ENCODE measurements at regions not wholly inside any gene's neighbourhood (a gene's known extent, or its start where the extent isn't known, plus 50 kb on each side); places are given as distances from the start of the nearest gene placed in this dataset.

DNA sequence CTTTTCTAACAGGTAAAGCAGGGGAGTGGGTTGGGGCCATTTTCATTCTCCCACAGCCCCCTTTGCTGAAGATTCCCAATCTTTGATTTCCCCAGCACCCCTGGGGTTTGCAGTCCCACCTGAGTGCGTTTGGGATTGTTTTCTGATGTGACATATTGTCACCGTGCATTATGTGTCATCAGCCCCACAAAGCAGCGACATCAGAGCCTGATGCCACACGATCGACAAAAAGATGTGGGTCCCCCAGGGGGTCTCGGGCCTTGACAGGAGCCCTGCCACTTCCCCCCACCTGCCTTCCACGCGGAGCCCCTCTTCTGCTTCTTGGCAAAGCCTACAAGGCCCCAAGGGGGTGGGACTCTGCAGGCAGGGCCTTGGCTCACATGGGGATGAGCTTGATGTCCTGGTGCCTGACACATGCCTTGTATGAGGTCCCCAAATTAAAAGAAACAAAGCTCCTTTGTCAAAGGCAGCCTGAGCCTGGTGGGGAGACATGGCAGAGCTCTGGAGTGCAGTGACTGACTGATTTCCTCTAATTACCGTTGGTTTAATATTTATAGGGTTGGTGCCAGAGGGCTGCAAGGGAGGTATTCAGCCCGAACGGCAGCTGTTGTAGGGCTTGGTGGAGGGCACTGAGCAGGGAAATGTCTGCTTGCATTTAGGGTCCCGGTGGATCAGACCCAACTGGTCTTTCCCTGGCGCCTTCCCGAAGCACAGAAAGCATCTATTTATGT lies 149.2 kb downstream of the MIAT start:
- no peak for TF ChIP-seq CTCF (IDR thresholded peaks at IDR 0.05; ENCODE audit: control extremely low read depth in 1 of 3, insufficient read depth in 1 of 3, low read depth in 1 of 3, low read length in 3 of 3)
- TF ChIP-seq JUND (IDR thresholded peaks at IDR 0.05; ENCODE audit: low read length): no peak
- TF ChIP-seq NRF1 (IDR thresholded peaks at IDR 0.05; ENCODE audit: low read depth, low read length): no peak
- no peak for TF ChIP-seq PHF8 (conservative IDR thresholded peaks at IDR 0.05; ENCODE audit: low read depth, low read length)
- no peak for TF ChIP-seq TEAD4 (IDR thresholded peaks at IDR 0.05; ENCODE audit: low read depth, low read length)
- TF ChIP-seq POLR2A (IDR thresholded peaks at IDR 0.05; ENCODE audit: control extremely low read depth in 1 of 2, low read depth in 2 of 2, low read length in 2 of 2): no peak
- no peak for TF ChIP-seq GTF2F1 (IDR thresholded peaks at IDR 0.05; ENCODE audit: borderline replicate concordance, low read depth, low read length)
- no peak for TF ChIP-seq RFX5 (IDR thresholded peaks at IDR 0.05; ENCODE audit: borderline replicate concordance, low read depth, low read length)

All from H1 (cell line).